HEK293 (cell line): ENCODE measurements at regions not wholly inside any gene's neighbourhood (a gene's known extent, or its start where the extent isn't known, plus 50 kb on each side); places are given as distances from the start of the nearest gene placed in this dataset.

Experiments
- CTCF ChIA-PET: fragments of 350-600 bp; formaldehyde crosslinking; extraction: SDS; loops from one replicate; lab custom pipeline; 2021; ENCODE audit warnings: antibody characterized with exemption; lab: Yijun Ruan, JAX
- POLR2A ChIA-PET: fragments of 300-600 bp; formaldehyde crosslinking; extraction: SDS; loops from one replicate; lab custom pipeline; 2020; ENCODE audit warnings: antibody characterized with exemption, inconsistent platforms; lab: Yijun Ruan, JAX
- H3K27ac ChIP-seq: fragments of 200-500 bp; sonication (Bioruptor generic); 2 replicates; pipeline ENCODE4 v1.5.1; 2014; ENCODE audit warnings: low read depth, low read length, control low read depth, inconsistent platforms; ENCODE audit errors: extremely low read depth
- H3K36me3 ChIP-seq, 2 experiments: fragments of 200-500 bp in 1 of 2; sonication (Bioruptor generic) in 1 of 2; 1 replicate in 1 of 2; 2 replicates in 1 of 2; pipeline ENCODE4 v1.5.1; 2014 to 2017; ENCODE audit warnings: inconsistent platforms in 2 of 2, low read length in 2 of 2; ENCODE audit not compliant: control insufficient read depth in 2 of 2, insufficient read depth in 1 of 2
- H3K4me1 ChIP-seq: fragments of 200-500 bp; sonication (Bioruptor generic); 2 replicates; pipeline ENCODE4 v1.5.1; 2014; ENCODE audit warnings: mild to moderate bottlenecking, low read length, inconsistent platforms; ENCODE audit not compliant: control insufficient read depth, insufficient read depth
- H3K4me3 ChIP-seq: 2 replicates; pipeline ENCODE4 v1.5.1; 2011; ENCODE audit warnings: low read depth, mild to moderate bottlenecking, control low read depth, low read length, moderate library complexity
- H3K9me3 ChIP-seq: fragments of 200-500 bp; sonication (Bioruptor generic); 2 replicates; pipeline ENCODE4 v1.5.1; 2014; ENCODE audit warnings: low read depth, low read length, inconsistent platforms; ENCODE audit not compliant: control insufficient read depth, insufficient read depth
- ATF2 ChIP-seq: fragments of 450-650 bp; formaldehyde crosslinking; IDR thresholded peaks from 2 replicates; pipeline ENCODE4 v1.5.1; 2016; ENCODE audit warnings: missing biosample characterization, missing genetic modification characterization, low read depth
- BCL11A ChIP-seq: fragments of 450-650 bp; formaldehyde crosslinking; IDR thresholded peaks from 2 replicates; pipeline ENCODE4 v1.5.1; 2016; ENCODE audit warnings: low read depth, missing biosample characterization, missing genetic modification characterization
- ELK4 ChIP-seq: IDR thresholded peaks from 2 replicates; pipeline ENCODE4 v1.6.1; 2011; ENCODE audit warnings: mild to moderate bottlenecking, low read depth, low read length, borderline replicate concordance
- KLF1 ChIP-seq: fragments of 450-650 bp; formaldehyde crosslinking; IDR thresholded peaks from 2 replicates; pipeline ENCODE4 v1.5.1; 2016; ENCODE audit warnings: missing biosample characterization, missing genetic modification characterization
- RBAK ChIP-seq: fragments of 450-650 bp; formaldehyde crosslinking; IDR thresholded peaks from 2 replicates; pipeline ENCODE4 v1.5.1; 2016; ENCODE audit warnings: missing biosample characterization, missing genetic modification characterization
- ZBTB26 ChIP-seq: fragments of 450-650 bp; formaldehyde crosslinking; optimal IDR thresholded peaks from 2 replicates; pipeline ENCODE3; 2016; ENCODE audit warnings: missing biosample characterization, mild to moderate bottlenecking, missing genetic modification characterization
- ZBTB44 ChIP-seq: fragments of 450-650 bp; IDR thresholded peaks from 2 replicates; pipeline ENCODE4 v1.5.1; 2018; ENCODE audit warnings: missing biosample characterization, mild to moderate bottlenecking, missing genetic modification characterization
- ZNF132 ChIP-seq: fragments of 450-650 bp; formaldehyde crosslinking; IDR thresholded peaks from 2 replicates; pipeline ENCODE4 v1.5.1; 2017; ENCODE audit warnings: missing biosample characterization, missing genetic modification characterization, borderline replicate concordance
- ZNF148 ChIP-seq: fragments of 450-650 bp; formaldehyde crosslinking; IDR thresholded peaks from 2 replicates; pipeline ENCODE4 v1.5.0; 2017; ENCODE audit warnings: missing biosample characterization, missing genetic modification characterization, borderline replicate concordance
- ZNF19 ChIP-seq: fragments of 450-650 bp; formaldehyde crosslinking; IDR thresholded peaks from 2 replicates; pipeline ENCODE4; 2016; ENCODE audit warnings: missing biosample characterization, missing genetic modification characterization, low read depth
- ZNF280D ChIP-seq: fragments of 450-650 bp; formaldehyde crosslinking; IDR thresholded peaks from 2 replicates; pipeline ENCODE4 v1.5.1; 2016; ENCODE audit warnings: missing biosample characterization, missing genetic modification characterization
- ZNF292 ChIP-seq: fragments of 450-650 bp; formaldehyde crosslinking; IDR thresholded peaks from 2 replicates; pipeline ENCODE4 v1.5.1; 2016; ENCODE audit warnings: low read depth, missing biosample characterization, missing genetic modification characterization, borderline replicate concordance
- ZNF600 ChIP-seq: fragments of 450-650 bp; formaldehyde crosslinking; IDR thresholded peaks from 2 replicates; pipeline ENCODE4 v1.5.1; 2016; ENCODE audit warnings: missing biosample characterization, missing genetic modification characterization
- ZNF747 ChIP-seq: fragments of 450-650 bp; formaldehyde crosslinking; IDR thresholded peaks from 2 replicates; pipeline ENCODE4 v1.5.1; 2016; ENCODE audit warnings: missing biosample characterization, missing genetic modification characterization

- Histone ChIP-seq H3K4me3 (no peak overlapping the region), H3K9me3 (no peaks in the 10 kb centered on the region), H3K4me1 (no peaks in the 10 kb centered on the region), H3K36me3 (no peaks in the 10 kb centered on the region), H3K27ac (no peak overlapping the region)
- ChIA-PET CTCF (no interaction called here), POLR2A (no interaction called here)
- TF ChIP-seq ELK4 = no peak
- TF ChIP-seq ZNF747 = no peak
- no peak for TF ChIP-seq ZBTB44 (tag by site-specific recombination)
- TF ChIP-seq ZBTB26 (tag by site-specific recombination) = no peak
- TF ChIP-seq ZNF19 = no peak
- no peak for TF ChIP-seq ZNF600 (tag by site-specific recombination)
- TF ChIP-seq ZNF280D = no peak
Measured at GRCh38 chr21:41102281-41102680, 65.7 kb upstream of the BACE2 start.

GRCh38 chr21:41107602-41108001, 60.4 kb upstream of the BACE2 start:
- H3K9me3 ChIP-seq = no peaks in the 10 kb centered on the region
- no peak overlapping the region for H3K4me3 ChIP-seq
- no peak overlapping the region for H3K27ac ChIP-seq
- TF ChIP-seq ZNF148 (tag by site-specific recombination) (no peak), ZNF132 (tag by site-specific recombination) (no peak), ATF2 (tag by site-specific recombination) (no peak), ZNF292 (tag by site-specific recombination) (no peak), KLF1 (no peak), RBAK (tag by site-specific recombination) (no peak), BCL11A (no peak)
- H3K4me1 ChIP-seq = no peaks in the 10 kb centered on the region
- no peaks in the 10 kb centered on the region for H3K36me3 ChIP-seq
- CTCF ChIA-PET = interaction anchor here (0.6 kb wide), 3 partner anchors 364 to 939 kb away, joined by 3 to 4 read pairs (median 3); no protein-coding TSS in a partner anchor
- POLR2A ChIA-PET = interaction anchor here (0.7 kb wide), 1 partner anchor 26 kb away, joined by 3 read pairs; no protein-coding TSS in a partner anchor
